ENCODE measurements at regions not wholly inside any gene's neighbourhood (a gene's known extent, or its start where the extent isn't known, plus 50 kb on each side); places are given as distances from the start of the nearest gene placed in this dataset.
"Not testable (repeated sequence)": the region's sequence is repeated elsewhere in the genome, so short reads cannot be mapped to it uniquely, and the experiment has no call there.

- Histone ChIP-seq H3K9me3 (ENCODE audit: insufficient read depth, low read depth, low read length) (peaks cover 5% of the 10 kb centered on the region; the same call in 1 of the 2 replicates), H3K27ac (ENCODE audit: low read depth, low read length) (no peak overlapping the region), H3K36me3 (ENCODE audit: insufficient read depth, low read length) (no peaks in the 10 kb centered on the region), H3K4me1 (ENCODE audit: insufficient read depth, low read length) (no peaks in the 10 kb centered on the region), H3K9ac (ENCODE audit: low read depth, low read length) (no peak overlapping the region), H3K4me3 (ENCODE audit: low read length) (no peak overlapping the region), H3K27me3 (ENCODE audit: insufficient read depth, low read length) (no peaks in the 10 kb centered on the region)
- 100% methylated on average over 1 of the region's 1 CpG for WGBS
These were observed 91.2 kb downstream of the RCHY1 start for GRCh38 chr4:75422998-75423397.

GRCh38 chr4:75412746-75413145 is 101.5 kb downstream of the RCHY1 start:
- Histone ChIP-seq H3K4me3 (ENCODE audit: low read length) (no peak overlapping the region), H3K27ac (ENCODE audit: low read depth, low read length) (no peak overlapping the region), H3K9ac (ENCODE audit: low read depth, low read length) (no peak overlapping the region), H3K36me3 (ENCODE audit: insufficient read depth, low read length) (no peaks in the 10 kb centered on the region), H3K4me1 (ENCODE audit: insufficient read depth, low read length) (no peaks in the 10 kb centered on the region), H3K27me3 (ENCODE audit: insufficient read depth, low read length) (no peaks in the 10 kb centered on the region), H3K9me3 (ENCODE audit: insufficient read depth, low read depth, low read length) (no peaks in the 10 kb centered on the region)
- 88% methylated on average over 2 of the region's 2 CpGs for WGBS

GRCh38 chr4:75398501-75398900 is 115.7 kb downstream of the RCHY1 start:
- no peak overlapping the region for H3K4me3 ChIP-seq (ENCODE audit: low read length)
- no peaks in the 10 kb centered on the region for H3K9me3 ChIP-seq (ENCODE audit: insufficient read depth, low read depth, low read length)
- no peaks in the 10 kb centered on the region for H3K4me1 ChIP-seq (ENCODE audit: insufficient read depth, low read length)
- no peaks in the 10 kb centered on the region for H3K36me3 ChIP-seq (ENCODE audit: insufficient read depth, low read length)
- no peak overlapping the region for H3K27ac ChIP-seq (ENCODE audit: low read depth, low read length)
- H3K27me3 ChIP-seq (ENCODE audit: insufficient read depth, low read length), result peaks cover 3% of the 10 kb centered on the region; the same call in 1 of the 2 replicates
- WGBS, result 97% methylated on average over 3 of the region's 4 CpGs
- H3K9ac ChIP-seq (ENCODE audit: low read depth, low read length), result no peak overlapping the region

GRCh38 chr4:75391489-75392166 is 122.6 kb downstream of the RCHY1 start:
- no peaks in the 10 kb centered on the region for H3K9me3 ChIP-seq (ENCODE audit: insufficient read depth, low read depth, low read length)
- 78% methylated on average over 1 of the region's 1 CpG for WGBS
- 0 out of 2 replicates have a peak, but pooled peaks cover 7% of the 10 kb centered on the region for H3K4me1 ChIP-seq (ENCODE audit: insufficient read depth, low read length)
- H3K4me3 ChIP-seq (ENCODE audit: low read length), result no peak overlapping the region
- no peaks in the 10 kb centered on the region for H3K36me3 ChIP-seq (ENCODE audit: insufficient read depth, low read length)
- H3K27me3 ChIP-seq (ENCODE audit: insufficient read depth, low read length), result peaks cover 3% of the 10 kb centered on the region; the same call in 1 of the 2 replicates
- no peak overlapping the region for H3K9ac ChIP-seq (ENCODE audit: low read depth, low read length)
- no peak overlapping the region for H3K27ac ChIP-seq (ENCODE audit: low read depth, low read length)

GRCh38 chr4:75386426-75386825 is 127.8 kb downstream of the RCHY1 start:
- 96% methylated on average over 10 of the region's 12 CpGs for WGBS
- H3K27me3 ChIP-seq (ENCODE audit: insufficient read depth, low read length), result not testable (repeated sequence)

GRCh38 chr4:75385106-75385505 is 129.1 kb downstream of the RCHY1 start:
- no peak overlapping the region for H3K4me3 ChIP-seq (ENCODE audit: low read length)
- H3K27ac ChIP-seq (ENCODE audit: low read depth, low read length), result no peak overlapping the region
- no peak overlapping the region for H3K9ac ChIP-seq (ENCODE audit: low read depth, low read length)
- no peaks in the 10 kb centered on the region for H3K36me3 ChIP-seq (ENCODE audit: insufficient read depth, low read length)
- 72% methylated on average over 1 of the region's 1 CpG for WGBS
- H3K27me3 ChIP-seq (ENCODE audit: insufficient read depth, low read length), result no peaks in the 10 kb centered on the region
- H3K4me1 ChIP-seq (ENCODE audit: insufficient read depth, low read length), result no peaks in the 10 kb centered on the region
- no peaks in the 10 kb centered on the region for H3K9me3 ChIP-seq (ENCODE audit: insufficient read depth, low read depth, low read length)

More at GRCh38 chr4:75386426-75386825, 127.8 kb downstream of the RCHY1 start:
- not testable (repeated sequence) for H3K4me1 ChIP-seq (ENCODE audit: insufficient read depth, low read length); H3K9me3 ChIP-seq (ENCODE audit: insufficient read depth, low read depth, low read length); H3K4me3 ChIP-seq (ENCODE audit: low read length); H3K36me3 ChIP-seq (ENCODE audit: insufficient read depth, low read length); H3K9ac ChIP-seq (ENCODE audit: low read depth, low read length); H3K27ac ChIP-seq (ENCODE audit: low read depth, low read length)

- H3K4me3 ChIP-seq (ENCODE audit: low read length), result no peak overlapping the region
- no peaks in the 10 kb centered on the region for H3K4me1 ChIP-seq (ENCODE audit: insufficient read depth, low read length)
- H3K36me3 ChIP-seq (ENCODE audit: insufficient read depth, low read length), result no peaks in the 10 kb centered on the region
- no peak overlapping the region for H3K27ac ChIP-seq (ENCODE audit: low read depth, low read length)
- H3K9ac ChIP-seq (ENCODE audit: low read depth, low read length), result no peak overlapping the region
- H3K9me3 ChIP-seq (ENCODE audit: insufficient read depth, low read depth, low read length), result peaks cover 12% of the 10 kb centered on the region
- H3K27me3 ChIP-seq (ENCODE audit: insufficient read depth, low read length), result no peaks in the 10 kb centered on the region
These were observed 137.7 kb downstream of the RCHY1 start for GRCh38 chr4:75376543-75376942.

GRCh38 chr4:75371915-75372314 is 142.3 kb downstream of the RCHY1 start:
- H3K4me1 ChIP-seq (ENCODE audit: insufficient read depth, low read length), result no peaks in the 10 kb centered on the region
- H3K36me3 ChIP-seq (ENCODE audit: insufficient read depth, low read length), result no peaks in the 10 kb centered on the region
- no peak overlapping the region for H3K4me3 ChIP-seq (ENCODE audit: low read length)
- H3K9ac ChIP-seq (ENCODE audit: low read depth, low read length), result no peak overlapping the region
- no peaks in the 10 kb centered on the region for H3K27me3 ChIP-seq (ENCODE audit: insufficient read depth, low read length)
- H3K9me3 ChIP-seq (ENCODE audit: insufficient read depth, low read depth, low read length), result no peaks in the 10 kb centered on the region
- no peak overlapping the region for H3K27ac ChIP-seq (ENCODE audit: low read depth, low read length)
- 95% methylated on average over 2 of the region's 2 CpGs for WGBS

- Histone ChIP-seq H3K9ac (ENCODE audit: low read depth, low read length) (no peak overlapping the region), H3K27ac (ENCODE audit: low read depth, low read length) (no peak overlapping the region), H3K27me3 (ENCODE audit: insufficient read depth, low read length) (no peaks in the 10 kb centered on the region), H3K4me3 (ENCODE audit: low read length) (no peak overlapping the region), H3K9me3 (ENCODE audit: insufficient read depth, low read depth, low read length) (no peaks in the 10 kb centered on the region), H3K4me1 (ENCODE audit: insufficient read depth, low read length) (no peaks in the 10 kb centered on the region), H3K36me3 (ENCODE audit: insufficient read depth, low read length) (no peaks in the 10 kb centered on the region)
- WGBS, result no CpG with 5 or more reads among the region's 3 CpGs
These were observed 143.6 kb downstream of the RCHY1 start for GRCh38 chr4:75370576-75370975.

GRCh38 chr4:75345423-75345822 is 168.8 kb downstream of the RCHY1 start:
- no peak overlapping the region for H3K9ac ChIP-seq (ENCODE audit: low read depth, low read length)
- no peaks in the 10 kb centered on the region for H3K36me3 ChIP-seq (ENCODE audit: insufficient read depth, low read length)
- WGBS, result 100% methylated on average over 2 of the region's 2 CpGs
- H3K9me3 ChIP-seq (ENCODE audit: insufficient read depth, low read depth, low read length), result no peaks in the 10 kb centered on the region
- H3K27ac ChIP-seq (ENCODE audit: low read depth, low read length), result no peak overlapping the region
- H3K4me1 ChIP-seq (ENCODE audit: insufficient read depth, low read length), result no peaks in the 10 kb centered on the region
- no peak overlapping the region for H3K4me3 ChIP-seq (ENCODE audit: low read length)
- no peaks in the 10 kb centered on the region for H3K27me3 ChIP-seq (ENCODE audit: insufficient read depth, low read length)

- H3K4me1 ChIP-seq (ENCODE audit: insufficient read depth, low read length), result no peaks in the 10 kb centered on the region
- WGBS, result 93% methylated on average over 5 of the region's 5 CpGs
- no peak overlapping the region for H3K9ac ChIP-seq (ENCODE audit: low read depth, low read length)
- H3K4me3 ChIP-seq (ENCODE audit: low read length), result no peak overlapping the region
- H3K27ac ChIP-seq (ENCODE audit: low read depth, low read length), result no peak overlapping the region
- no peaks in the 10 kb centered on the region for H3K36me3 ChIP-seq (ENCODE audit: insufficient read depth, low read length)
- no peaks in the 10 kb centered on the region for H3K9me3 ChIP-seq (ENCODE audit: insufficient read depth, low read depth, low read length)
- no peaks in the 10 kb centered on the region for H3K27me3 ChIP-seq (ENCODE audit: insufficient read depth, low read length)
These were observed 169.3 kb downstream of the RCHY1 start for GRCh38 chr4:75344915-75345314.

- Histone ChIP-seq H3K27ac (ENCODE audit: low read depth, low read length) (no peak overlapping the region), H3K27me3 (ENCODE audit: insufficient read depth, low read length) (no peaks in the 10 kb centered on the region), H3K36me3 (ENCODE audit: insufficient read depth, low read length) (no peaks in the 10 kb centered on the region), H3K9me3 (ENCODE audit: insufficient read depth, low read depth, low read length) (no peaks in the 10 kb centered on the region), H3K4me1 (ENCODE audit: insufficient read depth, low read length) (no peaks in the 10 kb centered on the region), H3K9ac (ENCODE audit: low read depth, low read length) (no peak overlapping the region), H3K4me3 (ENCODE audit: low read length) (no peak overlapping the region)
- WGBS, result no CpG with 5 or more reads among the region's 2 CpGs
These were observed 170.9 kb downstream of the RCHY1 start for GRCh38 chr4:75343333-75343732.

Measured in HUES64 (cell line).